Mesendoderm (in vitro differentiated cells): ENCODE measurements at regions not wholly inside any gene's neighbourhood (a gene's known extent, or its start where the extent isn't known, plus 50 kb on each side); places are given as distances from the start of the nearest gene placed in this dataset.

Experiments used
- DNase-seq: peaks from one replicate; pipeline ENCODE4 v3.0.0; 2013
- H2AK5ac ChIP-seq: 2 replicates; pipeline ENCODE4 v1.6.1; 2013; ENCODE audit warnings: low read length, inconsistent platforms
- H2BK120ac ChIP-seq: 2 replicates; pipeline ENCODE4 v1.6.1; 2013; ENCODE audit warnings: low read depth, mild to moderate bottlenecking, low read length, moderate library complexity, mixed read lengths
- H2BK15ac ChIP-seq: replicated peaks from 2 replicates; pipeline ENCODE4 v1.6.1; 2013; ENCODE audit warnings: low read depth, mild to moderate bottlenecking, moderate library complexity
- H2BK5ac ChIP-seq: 2 replicates; pipeline ENCODE4 v1.6.1; 2013; ENCODE audit warnings: low read length, inconsistent platforms
- H3K18ac ChIP-seq: 2 replicates; pipeline ENCODE4 v1.6.1; 2013; ENCODE audit warnings: mild to moderate bottlenecking, low read length, mixed read lengths
- H3K23ac ChIP-seq: one replicate; pipeline ENCODE4 v1.6.1; 2013; ENCODE audit warnings: low read length
- H3K27ac ChIP-seq: 2 replicates; pipeline ENCODE4 v1.5.1; 2013; ENCODE audit warnings: low read depth, mild to moderate bottlenecking, inconsistent platforms, low read length, moderate library complexity
- H3K27me3 ChIP-seq: 2 replicates; pipeline ENCODE4 v1.6.1; 2013; ENCODE audit warnings: low read length, control low read depth, mild to moderate bottlenecking, inconsistent platforms; ENCODE audit not compliant: insufficient read depth, poor library complexity
- H3K36me3 ChIP-seq: 2 replicates; pipeline ENCODE4 v1.6.1; 2013; ENCODE audit warnings: low read length, inconsistent platforms; ENCODE audit not compliant: control insufficient read depth, insufficient read depth
- H3K4ac ChIP-seq: one replicate; pipeline ENCODE4 v1.6.1; 2013; ENCODE audit warnings: low read depth, mild to moderate bottlenecking, low read length, moderate library complexity
- H3K4me1 ChIP-seq: 2 replicates; pipeline ENCODE4 v1.6.1; 2013; ENCODE audit warnings: low read depth, low read length, inconsistent platforms; ENCODE audit not compliant: control insufficient read depth
- H3K4me2 ChIP-seq: 2 replicates; pipeline ENCODE4 v1.6.1; 2013; ENCODE audit warnings: low read length
- H3K4me3 ChIP-seq: 2 replicates; pipeline ENCODE4 v1.5.1; 2013; ENCODE audit warnings: mild to moderate bottlenecking, low read length
- H3K56ac ChIP-seq: one replicate; pipeline ENCODE4 v1.6.1; 2013; ENCODE audit warnings: low read length
- H3K79me1 ChIP-seq: 2 replicates; pipeline ENCODE4 v1.6.1; 2013; ENCODE audit warnings: low read length, inconsistent platforms
- H3K79me2 ChIP-seq: 2 replicates; pipeline ENCODE4 v1.6.1; 2013; ENCODE audit warnings: mild to moderate bottlenecking, low read length; ENCODE audit not compliant: control insufficient read depth, insufficient read depth
- H3K9ac ChIP-seq: 2 replicates; pipeline ENCODE4 v1.6.1; 2013; ENCODE audit warnings: low read length, inconsistent platforms
- H4K5ac ChIP-seq: one replicate; pipeline ENCODE4 v1.6.1; 2013; ENCODE audit warnings: low read length
- H4K8ac ChIP-seq: one replicate; pipeline ENCODE4 v1.6.1; 2013; ENCODE audit warnings: low read depth, mild to moderate bottlenecking, control low read depth, low read length, moderate library complexity
- WGBS: extraction: QIAGEN DNeasy Blood & Tissue Kit; methylation state at CpG from one replicate; pipeline ENCODE4 v1.1.7; 2013; ENCODE audit warnings: low lambda C conversion rate, missing lambda C conversion rate; ENCODE audit not compliant: insufficient coverage; ENCODE audit errors: extremely low coverage; 5-methylcytosine and 5-hydroxymethylcytosine counted together

DNA sequence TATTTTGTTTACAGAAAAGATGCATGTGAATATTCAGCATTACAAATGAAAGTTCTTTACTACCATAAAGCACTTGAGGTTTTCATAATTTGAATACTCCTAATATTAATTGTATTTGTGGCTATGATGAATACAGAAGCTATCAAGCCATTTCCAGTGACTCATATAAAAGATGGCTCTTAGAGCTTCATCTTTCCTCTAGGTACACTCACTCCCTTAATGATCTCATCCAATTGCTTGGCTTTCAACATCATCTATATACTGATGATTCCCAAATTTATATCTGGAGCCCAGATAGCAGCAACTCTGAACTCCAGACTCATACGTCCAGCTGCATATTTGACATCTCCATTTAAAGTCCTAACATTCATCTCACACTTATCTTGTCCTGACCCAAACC lies 183.4 kb upstream of the FAM241A start:
- Histone ChIP-seq H3K56ac (no peak overlapping the region), H2BK5ac (no peak overlapping the region), H2AK5ac (no peak overlapping the region), H3K23ac (no peak overlapping the region), H3K4me3 (no peak overlapping the region), H3K27ac (no peak overlapping the region), H2BK15ac (no peak overlapping the region), H3K27me3 (no peaks in the 10 kb centered on the region), H3K4ac (no peak overlapping the region), H2BK120ac (no peak overlapping the region), H4K8ac (no peak overlapping the region), H3K18ac (no peak overlapping the region), H4K5ac (no peak overlapping the region), H3K79me1 (no peaks in the 10 kb centered on the region), H3K36me3 (no peaks in the 10 kb centered on the region), H3K4me1 (no peaks in the 10 kb centered on the region), H3K79me2 (no peaks in the 10 kb centered on the region), H3K9ac (no peak overlapping the region), H3K4me2 (no peak overlapping the region)
- no peak for DNase-seq
- WGBS = no CpG with 5 or more reads among the region's 1 CpG

DNA sequence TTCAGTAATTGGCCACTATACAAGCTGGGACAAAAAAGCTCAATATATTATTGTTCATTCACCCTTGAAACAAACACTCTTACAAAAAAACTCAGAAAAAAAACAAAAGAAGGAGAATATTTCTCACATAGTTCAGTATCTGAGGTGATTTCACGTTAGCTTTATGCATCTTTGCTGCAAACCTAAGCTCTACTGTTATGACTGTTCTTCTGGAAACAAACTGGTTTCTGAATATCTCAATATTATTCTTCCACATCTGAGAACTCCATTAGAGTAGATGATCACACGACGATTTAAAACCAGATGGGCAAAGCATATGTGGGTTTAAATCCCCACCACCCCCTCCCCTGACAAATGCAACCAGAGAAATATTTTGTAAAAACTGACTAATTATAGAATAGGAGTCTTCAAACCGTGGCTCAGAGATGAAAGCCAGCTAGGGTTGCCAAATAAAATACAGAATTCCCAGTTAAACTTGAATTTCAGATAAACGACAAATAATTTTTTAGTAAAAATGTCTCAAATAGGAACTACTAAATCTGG lies 182.0 kb upstream of the FAM241A start:
- Histone ChIP-seq H3K36me3 (no peaks in the 10 kb centered on the region), H3K23ac (no peak overlapping the region), H3K27ac (no peak overlapping the region), H2BK120ac (no peak overlapping the region), H3K4me1 (no peaks in the 10 kb centered on the region), H2AK5ac (no peak overlapping the region), H2BK5ac (no peak overlapping the region), H4K8ac (no peak overlapping the region), H3K18ac (no peak overlapping the region), H2BK15ac (no peak overlapping the region), H3K4ac (no peak overlapping the region), H3K79me2 (no peaks in the 10 kb centered on the region), H4K5ac (no peak overlapping the region), H3K9ac (no peak overlapping the region), H3K4me2 (no peak overlapping the region), H3K79me1 (no peaks in the 10 kb centered on the region), H3K56ac (no peak overlapping the region), H3K4me3 (no peak overlapping the region), H3K27me3 (no peaks in the 10 kb centered on the region)
- DNase-seq = no peak
- WGBS = no CpG with 5 or more reads among the region's 5 CpGs

DNA sequence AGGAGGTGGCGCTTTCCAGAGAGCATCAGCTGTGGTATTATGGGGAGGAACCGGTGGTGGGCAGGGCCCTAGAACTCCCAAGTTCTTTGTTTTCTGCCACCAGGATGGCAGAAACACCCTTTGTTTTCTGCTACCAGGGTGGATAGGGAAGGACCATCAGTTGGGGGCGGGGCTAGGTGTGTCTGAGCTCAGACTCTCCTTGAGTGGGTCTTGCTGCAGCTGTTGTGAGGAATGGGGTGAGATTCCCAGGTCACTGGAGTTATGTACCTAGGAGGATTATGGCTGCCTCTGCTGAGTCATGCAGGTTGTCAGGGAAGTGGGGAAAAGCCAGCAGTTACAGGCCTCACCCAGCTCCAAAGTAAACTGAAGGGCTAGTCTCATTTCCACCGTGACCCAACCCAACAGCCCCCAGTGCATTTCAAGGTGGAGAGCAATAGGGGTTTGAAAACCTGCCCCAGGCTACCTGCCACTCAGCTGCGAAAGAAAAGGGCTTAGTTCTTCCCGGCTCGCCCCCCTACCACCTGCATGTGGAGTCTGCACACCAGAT lies 167.8 kb upstream of the FAM241A start:
- H4K8ac ChIP-seq = no peak overlapping the region
- DNase-seq = no peak
- no peak overlapping the region for H3K23ac ChIP-seq
- no peaks in the 10 kb centered on the region for H3K79me2 ChIP-seq
- H3K4me2 ChIP-seq = no peak overlapping the region
- no peaks in the 10 kb centered on the region for H3K79me1 ChIP-seq
- no peak overlapping the region for H3K4me3 ChIP-seq
- no peak overlapping the region for H3K56ac ChIP-seq
- no peak overlapping the region for H3K27ac ChIP-seq
- H2BK15ac ChIP-seq = no peak overlapping the region
- H3K36me3 ChIP-seq = no peaks in the 10 kb centered on the region
- no peak overlapping the region for H2BK120ac ChIP-seq
- no CpG with 5 or more reads among the region's 7 CpGs for WGBS
- H3K9ac ChIP-seq = no peak overlapping the region
- H3K27me3 ChIP-seq = no peaks in the 10 kb centered on the region
- H3K4me1 ChIP-seq = no peaks in the 10 kb centered on the region
- no peak overlapping the region for H2BK5ac ChIP-seq
- H4K5ac ChIP-seq = no peak overlapping the region
- H3K4ac ChIP-seq = no peak overlapping the region
- H2AK5ac ChIP-seq = no peak overlapping the region
- H3K18ac ChIP-seq = no peak overlapping the region

DNA sequence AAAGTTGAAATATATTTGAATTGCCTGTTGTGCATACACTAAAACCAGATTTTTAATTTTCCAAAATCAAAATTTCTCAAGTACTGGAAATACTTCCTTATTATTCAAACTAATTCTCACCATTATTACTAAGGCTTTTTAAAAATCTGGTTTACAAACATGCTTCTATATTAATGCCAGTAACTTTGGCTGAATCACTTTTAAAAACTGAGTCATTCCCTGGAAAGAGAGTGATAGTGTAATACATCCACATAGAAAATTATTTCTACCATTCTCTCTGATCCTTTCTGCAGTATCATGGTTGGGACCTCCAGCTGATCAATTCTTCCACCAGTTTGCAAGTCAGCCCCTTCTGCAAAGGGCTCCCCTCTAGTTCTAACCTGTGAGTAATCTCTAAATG lies 165.3 kb upstream of the FAM241A start:
- no peaks in the 10 kb centered on the region for H3K36me3 ChIP-seq
- no peak overlapping the region for H2AK5ac ChIP-seq
- H3K9ac ChIP-seq = no peak overlapping the region
- no peak for DNase-seq
- H3K18ac ChIP-seq = no peak overlapping the region
- no peak overlapping the region for H4K8ac ChIP-seq
- no peaks in the 10 kb centered on the region for H3K79me2 ChIP-seq
- H3K4me2 ChIP-seq = no peak overlapping the region
- no peak overlapping the region for H2BK15ac ChIP-seq
- H3K27me3 ChIP-seq = no peaks in the 10 kb centered on the region
- H3K27ac ChIP-seq = no peak overlapping the region
- no peak overlapping the region for H3K4me3 ChIP-seq
- H2BK5ac ChIP-seq = no peak overlapping the region
- H3K23ac ChIP-seq = no peak overlapping the region
- no peak overlapping the region for H4K5ac ChIP-seq
- H3K4ac ChIP-seq = no peak overlapping the region
- no peaks in the 10 kb centered on the region for H3K79me1 ChIP-seq
- H3K4me1 ChIP-seq = peaks cover 7% of the 10 kb centered on the region
- no peak overlapping the region for H3K56ac ChIP-seq
- H2BK120ac ChIP-seq = no peak overlapping the region

DNA sequence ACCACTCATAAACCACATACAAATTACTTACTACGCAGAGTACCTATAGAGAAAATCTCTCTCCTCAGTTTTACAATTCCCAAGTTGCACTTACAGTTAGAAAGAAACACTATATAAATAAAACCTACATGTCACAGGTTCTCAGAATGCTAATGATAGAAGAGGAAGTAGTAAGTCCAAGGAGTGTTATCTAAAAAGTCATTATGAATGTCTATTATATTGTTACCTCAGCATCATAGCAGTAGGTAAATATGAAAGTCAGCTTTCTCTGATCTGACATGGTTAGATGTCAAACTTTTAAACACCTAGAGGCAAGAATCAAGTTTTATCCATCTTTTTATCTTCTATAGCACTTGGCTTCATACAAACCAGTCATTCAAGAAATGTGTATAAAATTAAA lies 163.2 kb upstream of the FAM241A start:
- Histone ChIP-seq H3K36me3 (no peaks in the 10 kb centered on the region), H4K5ac (no peak overlapping the region), H3K4me1 (peaks cover 7% of the 10 kb centered on the region), H4K8ac (no peak overlapping the region), H2AK5ac (no peak overlapping the region), H3K4ac (no peak overlapping the region), H2BK120ac (no peak overlapping the region), H3K79me1 (no peaks in the 10 kb centered on the region), H3K23ac (no peak overlapping the region), H3K9ac (no peak overlapping the region), H3K79me2 (no peaks in the 10 kb centered on the region), H3K56ac (no peak overlapping the region), H3K27ac (no peak overlapping the region), H2BK15ac (no peak overlapping the region), H3K27me3 (no peaks in the 10 kb centered on the region), H3K4me3 (no peak overlapping the region), H3K4me2 (no peak overlapping the region), H2BK5ac (no peak overlapping the region), H3K18ac (no peak overlapping the region)
- no peak for DNase-seq
- WGBS = 100% methylated on average over 1 of the region's 1 CpG

DNA sequence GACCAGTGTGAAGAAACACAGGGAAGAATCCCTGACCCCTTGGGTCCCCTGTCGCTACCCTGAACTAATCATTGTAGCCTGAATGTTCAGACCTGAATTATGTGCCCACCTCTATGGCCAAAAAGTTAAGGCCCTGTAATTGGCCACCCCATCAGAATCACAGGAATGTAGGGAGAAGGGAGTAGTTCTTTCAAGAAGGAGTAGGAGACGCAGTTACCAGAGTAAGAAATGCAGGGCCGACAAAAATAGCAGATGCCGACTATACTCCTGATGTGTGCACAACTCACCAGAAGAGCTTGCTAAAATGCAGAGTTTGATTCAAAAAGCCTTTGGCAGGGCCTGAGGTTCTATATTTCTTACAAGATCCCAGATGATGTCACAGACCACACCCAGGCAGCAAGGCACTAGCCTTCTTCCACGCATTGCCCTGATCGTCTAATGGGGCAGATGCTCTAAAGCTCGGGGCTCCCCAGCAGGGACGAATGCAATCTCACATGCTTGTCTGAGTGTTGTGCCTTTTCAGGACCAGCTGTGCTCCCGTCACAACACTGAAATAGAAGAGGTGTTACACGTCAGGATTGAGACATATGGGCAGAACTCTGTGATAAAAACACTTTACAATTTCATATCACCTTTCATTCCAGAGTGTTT lies 161.0 kb upstream of the FAM241A start:
- no peaks in the 10 kb centered on the region for H3K79me2 ChIP-seq
- H3K79me1 ChIP-seq = no peaks in the 10 kb centered on the region
- H3K9ac ChIP-seq = no peak overlapping the region
- no peak overlapping the region for H2AK5ac ChIP-seq
- H4K5ac ChIP-seq = no peak overlapping the region
- no peak overlapping the region for H3K4ac ChIP-seq
- H2BK5ac ChIP-seq = no peak overlapping the region
- no CpG with 5 or more reads among the region's 10 CpGs for WGBS
- H3K4me1 ChIP-seq = peaks cover 7% of the 10 kb centered on the region
- no peak overlapping the region for H2BK15ac ChIP-seq
- no peak overlapping the region for H3K18ac ChIP-seq
- H4K8ac ChIP-seq = no peak overlapping the region
- peak overlapping the region; percentile 3 for H2BK120ac ChIP-seq
- peak overlapping the region; percentile 22 for H3K27ac ChIP-seq
- H3K36me3 ChIP-seq = no peaks in the 10 kb centered on the region
- peak; percentile 31 for DNase-seq
- no peak overlapping the region for H3K4me3 ChIP-seq
- H3K4me2 ChIP-seq = no peak overlapping the region
- H3K23ac ChIP-seq = no peak overlapping the region
- H3K56ac ChIP-seq = no peak overlapping the region
- H3K27me3 ChIP-seq = no peaks in the 10 kb centered on the region
